Glomerular visceral epithelial cell (primary cell): ENCODE measurements at regions not wholly inside any gene's neighbourhood (a gene's known extent, or its start where the extent isn't known, plus 50 kb on each side); places are given as distances from the start of the nearest gene placed in this dataset.

Experiments
- DNase-seq: peaks from one replicate; pipeline ENCODE4 v3.0.0-alpha.2; 2016; ENCODE audit errors: extremely low spot score

GRCh38 chr7:91323626-91324158 lies 59.5 kb downstream of the FZD1 start:
- DNase-seq = no peak

DNA sequence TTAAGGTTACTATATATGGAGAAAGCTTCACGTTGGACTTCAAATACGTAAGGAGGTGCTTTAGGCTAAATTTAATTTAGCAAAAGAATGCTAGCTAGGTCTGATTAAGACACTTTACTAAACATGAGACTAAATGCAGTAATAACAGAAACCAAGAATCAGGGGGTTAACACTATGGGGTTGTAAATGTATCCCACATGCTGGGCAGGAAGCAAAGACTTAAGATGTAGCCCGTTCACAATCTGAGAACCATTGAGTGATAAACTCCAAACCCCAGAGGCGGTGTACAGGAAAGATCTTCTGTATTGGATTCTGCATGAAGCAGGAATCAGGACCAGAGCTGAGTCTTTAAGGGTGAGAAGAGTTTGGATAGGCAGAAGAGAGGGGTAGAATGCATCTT lies 60.4 kb downstream of the FZD1 start:
- no peak for DNase-seq

DNA sequence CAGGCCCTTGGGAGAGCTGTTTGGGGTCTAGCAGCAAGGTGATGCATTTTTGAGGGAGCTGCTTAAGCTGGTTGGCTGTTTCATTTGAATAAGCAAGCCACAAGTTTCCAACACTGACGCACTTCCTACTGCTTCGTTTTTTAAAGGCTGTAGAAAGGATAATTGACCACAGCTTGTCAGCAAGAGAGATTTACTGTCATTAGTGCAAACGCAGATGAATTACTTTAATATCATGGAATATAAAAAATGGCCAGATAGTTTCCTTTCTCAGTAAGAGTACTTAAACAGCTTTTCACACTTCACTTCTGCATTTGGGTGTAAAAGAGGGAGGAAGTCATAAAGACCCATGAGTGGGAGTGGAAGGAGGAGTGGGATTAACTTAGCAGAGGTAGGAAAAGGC lies 61.5 kb downstream of the FZD1 start:
- no peak for DNase-seq

DNA sequence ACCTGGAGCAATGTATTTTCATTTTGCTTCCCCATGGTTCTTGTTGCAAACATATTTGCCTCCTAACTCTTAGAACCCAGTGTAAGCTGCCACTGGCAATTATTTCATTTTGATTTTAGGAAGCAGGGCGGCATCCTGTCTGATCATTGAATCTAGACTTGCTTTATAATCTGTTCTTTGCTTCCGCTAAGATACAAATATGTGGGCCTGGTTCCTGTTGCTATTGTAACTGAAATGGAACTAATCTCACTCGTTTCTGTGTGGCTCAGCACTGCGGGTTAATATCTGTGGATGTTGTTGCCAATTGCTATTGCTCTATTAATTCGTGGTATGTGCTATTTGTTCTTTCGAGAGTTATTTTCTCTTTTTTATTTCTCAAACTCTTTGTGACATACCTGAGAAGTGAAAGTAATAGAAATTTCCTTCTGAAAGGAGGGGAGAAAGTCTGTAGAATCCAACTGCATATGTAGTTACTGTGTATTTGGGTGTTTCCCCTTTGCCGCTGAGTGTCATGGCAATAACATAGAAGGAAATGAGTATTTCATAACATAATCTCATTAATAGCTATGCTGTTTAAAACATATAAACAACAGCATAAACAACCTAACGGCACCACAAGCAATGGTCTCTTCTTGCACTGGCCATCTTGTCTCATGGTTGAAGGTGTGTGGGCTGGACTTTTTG lies 62.4 kb downstream of the FZD1 start:
- DNase-seq = no peak

GRCh38 chr7:91327346-91327745 lies 63.1 kb downstream of the FZD1 start:
- no peak for DNase-seq

- no peak for DNase-seq
These were observed 65.3 kb downstream of the FZD1 start for GRCh38 chr7:91329571-91329970.

DNA sequence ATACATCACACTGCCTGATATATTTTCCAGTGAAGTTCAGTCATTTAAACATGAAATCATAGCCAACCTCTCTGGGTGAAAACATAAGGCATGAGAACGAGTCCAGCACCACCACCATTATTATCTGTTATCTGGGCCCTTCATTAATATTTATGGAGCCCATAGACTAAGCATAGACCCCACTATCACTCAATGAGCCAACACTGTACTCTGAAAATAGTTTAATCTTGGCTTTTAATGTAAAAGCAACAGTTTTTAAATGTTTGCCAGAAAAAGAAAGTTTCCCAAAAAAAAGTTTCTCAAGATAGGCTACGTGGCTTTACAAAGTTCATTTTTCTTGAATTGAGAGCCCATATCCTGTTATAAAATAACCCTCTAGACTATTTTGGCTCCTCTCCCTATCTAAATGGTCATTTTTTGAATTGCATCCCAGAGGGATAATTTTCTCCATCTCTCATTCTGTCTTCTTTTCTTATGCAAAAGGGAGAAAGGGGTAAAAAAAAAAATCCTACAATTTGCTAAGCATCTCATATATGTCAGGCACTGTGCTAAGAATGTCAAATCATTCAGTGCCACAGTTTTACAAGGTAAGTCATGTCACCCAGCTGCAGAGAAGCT lies 66.1 kb downstream of the FZD1 start:
- no peak for DNase-seq

GRCh38 chr7:91330866-91331265 lies 66.6 kb downstream of the FZD1 start:
- DNase-seq = no peak

DNA sequence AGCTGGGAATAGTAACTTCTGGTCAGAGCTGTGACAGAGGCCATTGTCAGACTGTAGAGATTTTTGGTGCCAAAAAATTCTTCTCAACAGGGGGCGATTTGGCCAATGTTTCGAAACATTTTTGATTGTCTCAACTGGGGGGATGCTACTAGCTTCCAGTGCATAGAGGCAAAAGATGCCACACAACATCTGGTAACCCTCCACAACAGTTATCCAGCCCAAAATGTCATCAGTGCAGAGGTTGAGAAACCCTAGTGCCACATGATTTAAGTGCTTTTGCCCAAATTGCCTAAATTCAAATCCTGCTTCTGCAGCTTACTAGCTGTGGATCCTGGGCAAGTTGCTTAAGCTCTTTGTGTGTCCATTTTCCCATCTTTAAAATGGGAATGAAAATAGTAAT lies 71.9 kb downstream of the FZD1 start:
- DNase-seq = no peak

DNA sequence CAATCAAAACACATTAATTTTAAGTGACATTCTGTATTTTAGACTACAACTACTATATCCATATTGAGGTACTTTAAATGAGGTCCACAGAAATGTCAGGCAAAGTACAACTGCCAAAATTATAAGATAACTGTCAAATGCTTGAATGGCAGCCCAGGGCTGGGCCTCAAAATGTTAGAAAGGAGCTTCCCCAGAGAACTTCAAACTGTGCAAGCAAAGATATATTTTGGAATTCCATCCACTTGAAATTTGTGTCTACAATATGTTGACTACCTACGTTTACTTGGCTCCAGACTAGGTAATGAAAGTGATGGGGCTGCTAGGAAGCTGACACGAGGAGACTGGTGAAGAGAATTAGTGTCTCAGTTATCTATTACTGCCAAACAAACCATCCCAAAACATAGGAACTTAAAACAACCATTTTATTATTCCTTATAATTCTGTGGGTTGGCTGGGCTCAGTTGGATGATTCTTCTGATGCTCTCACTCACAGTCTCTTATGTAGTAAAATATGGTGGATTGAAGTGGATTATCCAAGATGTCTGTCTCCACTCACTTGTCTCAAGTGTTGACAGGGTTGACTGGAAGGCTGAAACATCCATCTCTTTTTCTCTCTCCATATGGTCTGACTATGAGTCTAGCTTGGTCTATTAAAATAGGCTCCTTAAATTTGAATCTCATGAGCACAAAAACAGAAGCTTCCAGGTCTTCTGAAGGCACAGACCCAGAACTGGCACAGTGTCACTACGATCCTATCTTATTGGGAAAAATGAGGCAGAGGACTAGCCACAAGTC lies 74.2 kb downstream of the FZD1 start:
- DNase-seq = no peak

DNA sequence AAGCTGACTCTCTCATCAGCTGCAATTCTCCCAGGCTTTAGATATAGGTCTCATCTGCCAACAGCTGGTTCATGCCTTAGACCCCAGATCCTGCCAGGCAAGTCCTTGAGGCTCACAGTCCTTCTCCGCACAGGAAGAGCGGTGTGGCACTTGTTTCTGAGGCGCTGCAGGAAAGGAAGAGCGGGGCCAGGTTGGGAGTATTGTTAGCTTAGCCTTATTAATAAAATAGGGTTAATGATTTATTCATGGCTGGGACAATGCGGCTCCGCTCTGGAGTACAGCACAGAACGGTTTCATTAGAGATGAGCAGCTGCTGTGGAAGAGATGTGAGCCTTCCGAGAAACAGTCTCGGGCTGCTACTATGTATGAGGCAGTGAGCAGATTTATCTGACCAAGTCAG lies 78.1 kb downstream of the FZD1 start:
- no peak for DNase-seq

GRCh38 chr7:91343420-91343960 lies 79.3 kb downstream of the FZD1 start:
- DNase-seq = no peak

GRCh38 chr7:91343996-91344629 lies 79.9 kb downstream of the FZD1 start:
- no peak for DNase-seq

GRCh38 chr7:91344911-91345310 lies 80.7 kb downstream of the FZD1 start:
- DNase-seq = peak; percentile 8

DNA sequence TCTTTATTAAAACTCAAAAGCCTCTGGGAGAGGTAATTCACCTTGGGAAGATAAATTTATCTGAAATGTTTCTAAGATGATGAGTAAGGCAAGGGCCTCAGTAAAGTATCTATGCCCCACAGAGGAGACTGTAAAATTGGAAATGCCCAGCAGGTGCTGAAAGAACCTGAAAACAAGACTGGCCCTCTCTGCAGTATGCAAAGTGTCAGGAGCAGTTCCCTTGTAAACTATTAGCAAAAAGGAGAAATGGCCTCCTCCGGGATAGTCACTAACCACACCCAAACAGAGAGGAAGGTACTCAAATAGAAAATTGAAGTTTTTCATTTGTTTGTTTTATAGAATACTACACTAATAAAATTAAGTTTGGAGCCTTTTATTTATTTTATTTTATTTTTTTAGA lies 81.2 kb downstream of the FZD1 start:
- no peak for DNase-seq

- DNase-seq = no peak
These were observed 82.2 kb downstream of the FZD1 start for GRCh38 chr7:91346426-91346825.

DNA sequence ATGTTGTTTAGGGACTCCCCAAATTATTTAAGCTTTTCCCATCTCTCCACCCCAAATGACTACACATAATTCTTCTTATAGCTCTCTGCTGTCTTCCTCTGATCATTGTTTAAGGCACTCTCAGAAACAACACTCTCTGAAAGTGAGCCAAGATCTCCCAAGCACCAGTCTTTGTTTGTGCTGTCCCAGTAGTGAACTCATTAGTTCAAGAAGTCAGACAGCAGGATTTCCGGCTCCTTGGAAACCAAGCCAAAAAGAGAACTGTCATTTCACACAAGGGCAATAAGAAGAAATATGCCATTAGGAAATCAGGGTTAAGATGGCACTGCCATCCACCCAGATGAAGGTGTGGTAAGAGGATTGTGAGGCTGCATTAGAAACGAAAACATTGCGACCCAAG lies 83.1 kb downstream of the FZD1 start:
- no peak for DNase-seq

DNA sequence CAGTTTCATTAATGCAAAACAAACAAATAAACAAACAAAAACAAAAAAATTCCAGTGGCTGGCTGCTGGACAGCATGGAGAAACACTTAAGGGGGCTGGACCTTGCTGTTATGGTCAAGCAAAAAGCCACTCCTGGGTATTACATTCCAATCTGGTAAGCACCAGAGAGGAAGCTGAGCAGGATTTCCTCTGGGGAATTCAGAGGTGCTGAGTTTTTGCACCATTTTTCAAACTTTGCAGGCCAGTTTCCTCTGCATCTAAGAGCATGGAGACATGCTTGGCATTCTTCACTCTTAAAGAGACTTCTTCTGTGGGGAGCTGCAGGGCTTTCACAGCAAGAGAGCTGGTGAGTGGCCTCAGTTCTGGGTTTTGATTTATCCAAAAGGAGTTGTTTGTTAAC lies 84.5 kb downstream of the FZD1 start:
- no peak for DNase-seq

DNA sequence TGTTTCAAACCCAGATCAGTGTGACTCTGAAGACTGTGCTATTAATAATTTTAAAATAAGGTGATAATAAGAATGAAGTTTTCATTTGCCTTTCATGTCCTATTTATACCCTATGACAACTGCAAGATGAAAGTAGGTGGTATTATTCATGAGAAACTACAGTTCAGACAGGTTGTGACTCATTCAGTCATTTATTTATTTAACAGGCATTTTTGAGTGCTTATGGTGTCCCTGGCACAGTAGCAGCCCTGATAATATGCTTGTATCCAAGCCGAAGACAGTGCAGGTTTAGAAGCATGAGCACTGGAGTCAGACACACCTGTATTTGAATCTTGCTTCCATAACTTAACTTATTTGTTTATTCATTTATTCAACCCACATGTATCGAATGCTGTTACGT lies 87.1 kb downstream of the FZD1 start:
- DNase-seq = peak; percentile 35

GRCh38 chr7:91352091-91352490 lies 87.9 kb downstream of the FZD1 start:
- no peak for DNase-seq

DNA sequence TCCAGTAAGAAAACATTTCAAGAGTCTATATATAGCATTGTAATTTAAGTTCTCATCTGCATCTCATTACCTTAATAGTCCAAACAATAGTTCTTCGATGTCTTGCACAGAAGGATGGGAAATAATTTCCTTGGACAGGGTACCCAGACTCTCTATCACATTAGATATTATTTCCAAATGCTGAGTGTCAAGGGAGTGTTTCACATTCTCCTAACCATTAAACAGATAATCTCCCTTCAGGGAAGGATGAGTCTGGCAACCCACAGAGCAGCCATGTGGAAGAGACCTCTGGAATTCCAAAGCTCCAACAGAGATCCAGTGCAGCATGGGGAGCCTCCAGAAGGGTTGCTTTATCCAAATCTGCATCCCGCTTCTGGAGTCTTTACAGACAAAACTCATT lies 89.6 kb downstream of the FZD1 start:
- DNase-seq = peak; percentile 2
